ENCODE measurements at regions not wholly inside any gene's neighbourhood (a gene's known extent, or its start where the extent isn't known, plus 50 kb on each side); places are given as distances from the start of the nearest gene placed in this dataset.

DNA sequence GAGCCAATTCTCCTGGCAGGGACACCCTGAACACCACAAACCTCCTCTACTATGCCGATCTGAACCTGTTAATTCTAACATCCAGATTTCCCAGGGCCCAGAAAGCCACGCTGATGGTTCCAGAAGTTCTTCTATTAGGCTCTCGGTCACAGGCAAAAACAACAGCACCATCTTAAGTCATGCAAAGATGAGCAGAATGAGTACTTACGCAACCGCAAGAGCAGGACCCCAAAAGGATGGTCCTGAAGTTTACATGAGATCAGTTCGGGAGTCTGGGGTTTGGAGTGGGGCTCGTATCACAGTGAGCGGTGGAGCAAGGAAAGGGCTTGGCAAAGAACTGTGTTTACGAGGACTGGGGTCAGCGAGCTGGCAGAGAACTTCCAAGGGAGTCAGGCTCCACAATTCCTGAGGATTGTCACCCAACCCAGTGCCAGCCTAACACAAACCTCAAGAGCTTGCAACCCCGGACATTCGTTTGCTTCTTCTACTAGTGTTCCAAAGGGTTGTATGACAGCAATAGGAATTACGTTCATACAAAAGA is 532.6 kb downstream of the TNS3 start:
- no peaks in the 10 kb centered on the region for H3K36me3 ChIP-seq
- no peak overlapping the region for H3K27ac ChIP-seq
- FAIRE-seq (no peak), DNase-seq (no peak), ATAC-seq (no peak)
- WGBS, 2 donors = 82 to 91% methylated on average over 13 of the region's 13 CpGs
- H3K4me3 ChIP-seq = no peak overlapping the region
- no peaks in the 10 kb centered on the region for H3K9me3 ChIP-seq
- H3K4me1 ChIP-seq = peaks cover 0 to 5% (median 0%) of the 10 kb centered on the region in 3 donors
- intact Hi-C loops (cut with DNase I) = no loop called here
- TF ChIP-seq, protein P1, sequence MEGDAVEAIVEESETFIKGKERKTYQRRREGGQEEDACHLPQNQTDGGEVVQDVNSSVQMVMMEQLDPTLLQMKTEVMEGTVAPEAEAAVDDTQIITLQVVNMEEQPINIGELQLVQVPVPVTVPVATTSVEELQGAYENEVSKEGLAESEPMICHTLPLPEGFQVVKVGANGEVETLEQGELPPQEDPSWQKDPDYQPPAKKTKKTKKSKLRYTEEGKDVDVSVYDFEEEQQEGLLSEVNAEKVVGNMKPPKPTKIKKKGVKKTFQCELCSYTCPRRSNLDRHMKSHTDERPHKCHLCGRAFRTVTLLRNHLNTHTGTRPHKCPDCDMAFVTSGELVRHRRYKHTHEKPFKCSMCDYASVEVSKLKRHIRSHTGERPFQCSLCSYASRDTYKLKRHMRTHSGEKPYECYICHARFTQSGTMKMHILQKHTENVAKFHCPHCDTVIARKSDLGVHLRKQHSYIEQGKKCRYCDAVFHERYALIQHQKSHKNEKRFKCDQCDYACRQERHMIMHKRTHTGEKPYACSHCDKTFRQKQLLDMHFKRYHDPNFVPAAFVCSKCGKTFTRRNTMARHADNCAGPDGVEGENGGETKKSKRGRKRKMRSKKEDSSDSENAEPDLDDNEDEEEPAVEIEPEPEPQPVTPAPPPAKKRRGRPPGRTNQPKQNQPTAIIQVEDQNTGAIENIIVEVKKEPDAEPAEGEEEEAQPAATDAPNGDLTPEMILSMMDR (IDR thresholded peaks at IDR 0.05) = no peak
- H3K27me3 ChIP-seq = no peaks in the 10 kb centered on the region

DNA sequence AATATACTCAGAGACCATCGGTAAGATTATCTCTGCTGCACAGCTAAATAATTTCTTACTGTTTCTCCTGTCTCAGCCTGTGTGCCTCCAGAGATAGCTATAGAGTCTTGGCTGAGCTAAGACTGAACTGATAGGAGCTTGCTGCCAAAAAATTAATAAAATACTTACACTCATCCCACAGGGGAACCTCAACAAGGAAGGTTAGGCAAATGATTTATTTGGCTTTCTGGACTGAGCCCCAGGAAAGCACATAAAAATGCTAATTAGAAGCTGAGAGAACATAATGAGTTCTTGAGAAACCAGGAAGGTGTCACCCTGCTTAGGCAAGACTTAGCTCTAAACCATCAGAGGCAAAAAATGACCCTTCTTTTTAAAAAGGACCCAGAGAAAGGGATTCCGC is 534.5 kb downstream of the TNS3 start:
- 68 to 73% methylated on average over 2 of the region's 2 CpGs for WGBS, 2 donors
- no peak for DNase-seq
- ATAC-seq = no peak
- Histone ChIP-seq H3K4me1 (peaks cover 0 to 5% (median 0%) of the 10 kb centered on the region in 3 donors), H3K27ac (no peak overlapping the region), H3K9me3 (no peaks in the 10 kb centered on the region), H3K4me3 (no peak overlapping the region), H3K36me3 (no peaks in the 10 kb centered on the region), H3K27me3 (no peaks in the 10 kb centered on the region)
- no peak for FAIRE-seq
- intact Hi-C loops (cut with DNase I) = no loop called here
- TF ChIP-seq, protein P1 (IDR thresholded peaks at IDR 0.05) = no peak

DNA sequence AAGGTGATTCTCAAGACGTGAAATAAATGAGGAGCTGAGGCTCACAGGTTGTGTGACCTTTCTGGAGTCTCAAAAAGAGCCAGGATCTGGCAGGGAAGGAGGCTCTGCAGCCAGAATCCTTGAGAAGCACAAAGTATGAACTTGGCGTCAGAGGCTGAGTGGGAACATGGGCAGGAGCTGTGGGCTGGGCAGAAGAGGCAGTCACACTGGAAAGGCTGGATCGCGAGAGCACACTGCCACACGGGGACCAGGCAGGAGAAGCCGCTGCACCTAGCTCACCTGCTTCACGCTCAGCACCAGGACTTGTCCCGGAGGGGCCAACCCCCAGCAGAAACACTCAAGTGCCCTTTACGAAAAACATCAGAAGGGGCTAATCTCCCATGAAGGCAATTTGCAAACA is 535.0 kb downstream of the TNS3 start:
- 68 to 80% methylated on average over 9 of the region's 9 CpGs for WGBS, 2 donors
- H3K27ac ChIP-seq = no peak overlapping the region
- ATAC-seq (no peak), DNase-seq (no peak), FAIRE-seq (no peak)
- no peaks in the 10 kb centered on the region for H3K9me3 ChIP-seq
- no peaks in the 10 kb centered on the region for H3K36me3 ChIP-seq
- no peaks in the 10 kb centered on the region for H3K27me3 ChIP-seq
- H3K4me1 ChIP-seq = peaks cover 0 to 5% (median 0%) of the 10 kb centered on the region in 3 donors
- TF ChIP-seq, protein P1 (IDR thresholded peaks at IDR 0.05) = no peak
- intact Hi-C loops (cut with DNase I) = no loop called here
- no peak overlapping the region for H3K4me3 ChIP-seq

DNA sequence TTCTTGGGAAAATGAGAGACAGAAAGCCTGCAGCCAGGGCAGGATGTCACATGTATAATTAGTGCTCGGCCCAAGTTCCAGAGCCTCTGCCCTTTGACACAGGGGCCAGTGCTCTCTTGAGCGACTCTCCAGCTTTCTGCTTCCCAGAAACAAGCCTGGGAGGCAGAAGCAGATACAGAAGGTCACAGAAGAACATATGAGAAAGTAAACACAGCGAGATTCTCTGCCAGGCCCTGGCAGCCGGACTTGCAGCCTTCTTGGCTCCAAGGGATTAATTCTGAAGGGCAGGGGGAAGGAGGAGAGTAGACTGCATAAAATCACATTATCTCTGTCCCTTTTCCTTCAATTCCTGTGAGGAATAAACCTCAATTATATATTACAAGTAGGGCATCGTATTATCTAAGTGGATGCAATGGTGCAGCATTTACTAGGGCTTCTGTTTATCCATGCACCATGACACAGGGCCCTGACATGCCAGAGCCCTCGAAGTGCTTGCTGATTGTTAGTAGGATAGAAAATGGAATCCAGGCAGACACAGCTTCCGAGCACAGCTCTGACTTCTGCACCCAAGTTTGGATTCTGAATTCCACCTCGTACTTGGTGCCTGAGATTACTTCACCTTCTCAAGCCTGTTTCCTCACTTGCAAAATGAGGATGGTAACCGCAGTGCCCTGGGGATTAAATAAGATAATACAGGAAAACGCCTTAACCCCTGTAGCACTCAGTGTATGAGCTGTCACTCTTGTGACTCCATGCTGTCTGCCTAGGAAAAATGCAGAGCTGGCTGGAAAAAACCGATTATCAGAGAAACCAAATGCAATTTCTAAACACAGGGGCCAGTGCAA is 536.5 kb downstream of the TNS3 start:
- WGBS, 2 donors = 50 to 56% methylated on average over 11 of the region's 11 CpGs
- TF ChIP-seq, protein P1 (IDR thresholded peaks at IDR 0.05) = no peak
- FAIRE-seq (no peak), DNase-seq (peak in 1 of 6 donors; percentile 7), ATAC-seq (peak in 2 of 4 donors; percentile 28 to 40)
- Histone ChIP-seq H3K9me3 (no peaks in the 10 kb centered on the region), H3K27ac (no peak overlapping the region), H3K36me3 (no peaks in the 10 kb centered on the region), H3K4me3 (no peak overlapping the region), H3K27me3 (no peaks in the 10 kb centered on the region), H3K4me1 (peaks cover 0 to 5% (median 0%) of the 10 kb centered on the region in 3 donors)
- intact Hi-C loops (cut with DNase I) = no loop called here

DNA sequence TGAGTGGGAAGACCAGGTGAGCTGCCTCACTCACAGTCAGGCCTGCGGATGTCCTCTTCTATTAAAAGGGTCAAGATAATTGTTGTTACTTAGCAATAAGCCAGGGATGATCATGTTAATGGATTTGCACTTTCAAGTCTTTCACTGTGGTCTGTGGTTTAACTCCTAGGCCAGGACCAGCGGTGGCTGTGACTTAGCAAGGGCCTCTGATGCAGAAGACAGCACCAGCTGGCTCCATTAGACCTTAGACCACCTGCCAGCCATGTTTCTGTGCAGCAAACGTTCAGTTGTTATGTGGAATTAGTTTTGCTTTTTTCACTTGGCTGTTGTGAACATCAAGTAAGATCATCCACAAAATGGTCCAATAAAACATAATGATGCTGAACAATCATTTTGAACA is 537.3 kb downstream of the TNS3 start:
- intact Hi-C loops (cut with DNase I) = no loop called here
- WGBS, 2 donors = 74 to 84% methylated on average over 3 of the region's 3 CpGs
- FAIRE-seq (no peak), ATAC-seq (no peak), DNase-seq (no peak)
- Histone ChIP-seq H3K36me3 (no peaks in the 10 kb centered on the region), H3K9me3 (no peaks in the 10 kb centered on the region), H3K27me3 (no peaks in the 10 kb centered on the region), H3K27ac (no peak overlapping the region), H3K4me1 (peaks cover 0 to 5% (median 0%) of the 10 kb centered on the region in 3 donors), H3K4me3 (no peak overlapping the region)
- TF ChIP-seq, protein P1 (IDR thresholded peaks at IDR 0.05) = no peak
